WTC11 (cell line): ENCODE measurements at regions not wholly inside any gene's neighbourhood (a gene's known extent, or its start where the extent isn't known, plus 50 kb on each side); places are given as distances from the start of the nearest gene placed in this dataset.

Source experiments
- ATAC-seq: fragments of 200-7000 bp; cut with Tn5 transposase; 2 replicates; pipeline ENCODE4 v1.10.0; 2021; ENCODE audit warnings: mild to moderate bottlenecking, moderate library complexity
- CTCF ChIA-PET: fragments of 300-600 bp; sonication (Branson Sonifier 250); formaldehyde crosslinking; loops from one replicate; lab custom pipeline; 2021; ENCODE audit warnings: antibody characterized with exemption; lab: Charles Lee
- POLR2A ChIA-PET: fragments of 350-600 bp; sonication (Branson Sonifier 250); formaldehyde crosslinking; loops from one replicate; lab custom pipeline; 2021; ENCODE audit warnings: antibody characterized with exemption; lab: Charles Lee
- DNase-seq: peaks from one replicate; pipeline ENCODE4 v3.0.0; 2021; ENCODE audit warnings: low spot score
- H3K27ac Mint-ChIP-seq: 2 replicates; pipeline ENCODE4 v1.8.0; 2021; ENCODE audit warnings: mixed read lengths
- H3K27me3 Mint-ChIP-seq: 2 replicates; pipeline ENCODE4 v1.8.0; 2021; ENCODE audit warnings: low read depth, mild to moderate bottlenecking, moderate library complexity, mixed read lengths
- H3K36me3 Mint-ChIP-seq: 2 replicates; pipeline ENCODE4 v1.8.0; 2021; ENCODE audit warnings: mixed read lengths
- H3K4me1 Mint-ChIP-seq: 2 replicates; pipeline ENCODE4 v1.8.0; 2022; ENCODE audit warnings: mixed read lengths
- H3K4me3 Mint-ChIP-seq: 2 replicates; pipeline ENCODE4 v1.8.0; 2021; ENCODE audit warnings: mild to moderate bottlenecking, moderate library complexity, mixed read lengths
- H3K9me3 Mint-ChIP-seq: 2 replicates; pipeline ENCODE4 v1.8.0; 2021; ENCODE audit warnings: mixed read lengths
- ARID4B ChIP-seq: sonication (generic); formaldehyde crosslinking; IDR thresholded peaks from 2 replicates; pipeline ENCODE4 v1.8.0; 2023; ENCODE audit warnings: missing genetic modification reagents, mild to moderate bottlenecking, borderline replicate concordance
- ATF3 ChIP-seq: sonication (generic); formaldehyde crosslinking; conservative IDR thresholded peaks from 2 replicates; pipeline ENCODE4 v1.8.1; 2022; ENCODE audit warnings: mild to moderate bottlenecking, missing genetic modification reagents
- ELF4 ChIP-seq: sonication (generic); formaldehyde crosslinking; IDR thresholded peaks from 2 replicates; pipeline ENCODE4 v1.8.1; 2022; ENCODE audit warnings: low read depth, mild to moderate bottlenecking, moderate library complexity, missing genetic modification reagents
- ETV6 ChIP-seq: sonication (generic); formaldehyde crosslinking; IDR thresholded peaks from 2 replicates; pipeline ENCODE4 v1.8.1; 2022; ENCODE audit warnings: mild to moderate bottlenecking, missing genetic modification reagents
- FOXP1 ChIP-seq: sonication (generic); formaldehyde crosslinking; IDR thresholded peaks from 2 replicates; pipeline ENCODE4 v1.8.0; 2022; ENCODE audit warnings: missing genetic modification reagents, mild to moderate bottlenecking, moderate library complexity, borderline replicate concordance
- JUN ChIP-seq: sonication (generic); formaldehyde crosslinking; IDR thresholded peaks from 2 replicates; pipeline ENCODE4 v1.8.0; 2023; ENCODE audit warnings: mild to moderate bottlenecking, missing genetic modification reagents
- MLX ChIP-seq: sonication (generic); formaldehyde crosslinking; IDR thresholded peaks from 2 replicates; pipeline ENCODE4 v1.8.1; 2023; ENCODE audit warnings: mild to moderate bottlenecking, missing genetic modification reagents, moderate library complexity
- MXD4 ChIP-seq: fragments of 250-450 bp; sonication (Bioruptor Pico); IDR thresholded peaks from 2 replicates; pipeline ENCODE4 v1.8.0; 2021; ENCODE audit warnings: mild to moderate bottlenecking, moderate library complexity, borderline replicate concordance
- MYBL2 ChIP-seq: sonication (generic); formaldehyde crosslinking; IDR thresholded peaks from 2 replicates; pipeline ENCODE4 v1.8.1; 2023; ENCODE audit warnings: mild to moderate bottlenecking, moderate library complexity, missing genetic modification reagents
- NFYB ChIP-seq: sonication (generic); formaldehyde crosslinking; conservative IDR thresholded peaks from 2 replicates; pipeline ENCODE4 v1.8.0; 2022; ENCODE audit warnings: low read depth, missing genetic modification reagents
- RELA ChIP-seq: sonication (generic); formaldehyde crosslinking; IDR thresholded peaks from 2 replicates; pipeline ENCODE4 v1.8.1; 2022; ENCODE audit warnings: missing genetic modification reagents, mild to moderate bottlenecking, borderline replicate concordance
- SOX15 ChIP-seq: fragments of 250-450 bp; sonication (Bioruptor Pico); IDR thresholded peaks from 2 replicates; pipeline ENCODE4 v1.9.0; 2021; ENCODE audit warnings: mild to moderate bottlenecking
- TCF7 ChIP-seq: sonication (generic); formaldehyde crosslinking; IDR thresholded peaks from 2 replicates; pipeline ENCODE4 v1.8.0; 2022; ENCODE audit warnings: mild to moderate bottlenecking, low read depth, missing genetic modification reagents, moderate library complexity
- TEAD1 ChIP-seq: sonication (generic); formaldehyde crosslinking; IDR thresholded peaks from 2 replicates; pipeline ENCODE4 v1.8.0; 2022; ENCODE audit warnings: mild to moderate bottlenecking, missing genetic modification reagents
- TEAD4 ChIP-seq: sonication (generic); formaldehyde crosslinking; IDR thresholded peaks from 2 replicates; pipeline ENCODE4 v1.8.0; 2022; ENCODE audit warnings: mild to moderate bottlenecking, missing genetic modification reagents
- ZNF263 ChIP-seq: sonication (generic); formaldehyde crosslinking; IDR thresholded peaks from 2 replicates; pipeline ENCODE4 v1.8.1; 2022; ENCODE audit warnings: low read depth, mild to moderate bottlenecking, moderate library complexity, missing genetic modification reagents
- ZNF512 ChIP-seq: sonication (generic); formaldehyde crosslinking; IDR thresholded peaks from 2 replicates; pipeline ENCODE4 v1.8.1; 2022; ENCODE audit warnings: missing genetic modification reagents, borderline replicate concordance
- TF ChIP-seq, protein P1 (sequence below): sonication (generic); formaldehyde crosslinking; IDR thresholded peaks from 2 replicates; pipeline ENCODE4 v1.8.1; 2023; ENCODE audit warnings: mild to moderate bottlenecking, moderate library complexity, missing genetic modification reagents
- TF ChIP-seq, protein P2 (sequence below): sonication (generic); formaldehyde crosslinking; IDR thresholded peaks from 2 replicates; pipeline ENCODE4 v1.8.1; 2022; ENCODE audit warnings: mild to moderate bottlenecking, missing genetic modification reagents, moderate library complexity, borderline replicate concordance

GRCh38 chr2:126770466-126770865 is 114.5 kb downstream of the GYPC start:
- TF ChIP-seq TEAD4 (no peak), MLX (no peak), ZNF263 (CRISPR knock-in tag) (no peak), RELA (CRISPR knock-in tag) (no peak), TCF7 (CRISPR knock-in tag) (no peak), FOXP1 (no peak), SOX15 (no peak)
- H3K27me3 Mint-ChIP-seq, result peaks cover 16% of the 10 kb centered on the region

DNA sequence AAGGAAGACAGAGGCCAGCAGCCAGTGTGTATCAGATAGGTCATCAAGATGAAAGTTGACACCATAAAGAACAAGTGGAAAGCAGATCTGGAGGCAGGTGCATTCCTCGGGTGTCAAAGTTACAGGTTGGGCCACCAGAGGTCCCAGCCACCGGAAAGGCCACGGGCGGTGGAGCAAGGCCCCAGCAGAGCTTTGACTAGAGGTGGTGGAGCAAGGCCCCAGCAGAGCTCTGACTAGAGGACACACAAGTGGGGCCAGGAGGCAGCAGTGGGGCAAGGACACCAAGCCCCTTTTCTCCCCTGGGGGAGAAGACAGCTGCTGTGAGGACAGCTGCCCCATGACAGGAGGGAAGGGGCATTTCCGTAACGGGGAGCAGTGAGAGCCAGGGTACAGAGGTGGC is 115.1 kb downstream of the GYPC start:
- H3K27me3 Mint-ChIP-seq, result peaks cover 22% of the 10 kb centered on the region

More at GRCh38 chr2:126770466-126770865, 114.5 kb downstream of the GYPC start:
- no peak for ATAC-seq
- POLR2A ChIA-PET, result no interaction called here
- no peak overlapping the region for H3K4me3 Mint-ChIP-seq
- no peaks in the 10 kb centered on the region for H3K36me3 Mint-ChIP-seq
- no peak for DNase-seq
- H3K27ac Mint-ChIP-seq, result no peak overlapping the region
- CTCF ChIA-PET, result no interaction called here
- H3K9me3 Mint-ChIP-seq, result no peaks in the 10 kb centered on the region
- peaks cover 3% of the 10 kb centered on the region; the same call in 1 of the 2 replicates for H3K4me1 Mint-ChIP-seq

GRCh38 chr2:126771501-126772195 is 115.7 kb downstream of the GYPC start:
- Mint-ChIP-seq H3K36me3 (no peaks in the 10 kb centered on the region), H3K9me3 (no peaks in the 10 kb centered on the region), H3K27ac (no peak overlapping the region), H3K4me1 (peaks cover 5% of the 10 kb centered on the region; the same call in 1 of the 2 replicates), H3K27me3 (peaks cover 25% of the 10 kb centered on the region), H3K4me3 (no peak overlapping the region)
- CTCF ChIA-PET, result interaction anchor here (5.5 kb wide), 1 partner anchor 243 kb away, joined by 53 read pairs; no protein-coding TSS in a partner anchor
- ATAC-seq (peak; percentile 72), DNase-seq (peak; percentile 61)
- POLR2A ChIA-PET, result no interaction called here
- no peak for TF ChIP-seq TEAD1 (CRISPR knock-in tag)
- TF ChIP-seq ATF3 (CRISPR knock-in tag), result no peak
- TF ChIP-seq JUN (CRISPR knock-in tag), result no peak
- TF ChIP-seq NFYB, result no peak

More for the DNA sequence above, 115.1 kb downstream of the GYPC start:
- H3K9me3 Mint-ChIP-seq, result no peaks in the 10 kb centered on the region
- peaks cover 4% of the 10 kb centered on the region; the same call in 1 of the 2 replicates for H3K4me1 Mint-ChIP-seq
- no peak overlapping the region for H3K27ac Mint-ChIP-seq
- no peak for TF ChIP-seq NFYB
- TF ChIP-seq, protein P1, sequence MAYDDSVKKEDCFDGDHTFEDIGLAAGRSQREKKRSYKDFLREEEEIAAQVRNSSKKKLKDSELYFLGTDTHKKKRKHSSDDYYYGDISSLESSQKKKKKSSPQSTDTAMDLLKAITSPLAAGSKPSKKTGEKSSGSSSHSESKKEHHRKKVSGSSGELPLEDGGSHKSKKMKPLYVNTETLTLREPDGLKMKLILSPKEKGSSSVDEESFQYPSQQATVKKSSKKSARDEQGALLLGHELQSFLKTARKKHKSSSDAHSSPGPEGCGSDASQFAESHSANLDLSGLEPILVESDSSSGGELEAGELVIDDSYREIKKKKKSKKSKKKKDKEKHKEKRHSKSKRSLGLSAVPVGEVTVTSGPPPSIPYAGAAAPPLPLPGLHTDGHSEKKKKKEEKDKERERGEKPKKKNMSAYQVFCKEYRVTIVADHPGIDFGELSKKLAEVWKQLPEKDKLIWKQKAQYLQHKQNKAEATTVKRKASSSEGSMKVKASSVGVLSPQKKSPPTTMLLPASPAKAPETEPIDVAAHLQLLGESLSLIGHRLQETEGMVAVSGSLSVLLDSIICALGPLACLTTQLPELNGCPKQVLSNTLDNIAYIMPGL (CRISPR knock-in tag), result no peak
- TF ChIP-seq ETV6, result no peak
- no peak for TF ChIP-seq ELF4 (CRISPR knock-in tag)
- CTCF ChIA-PET, result no interaction called here
- DNase-seq (no peak), ATAC-seq (no peak)
- no peak overlapping the region for H3K4me3 Mint-ChIP-seq
- H3K36me3 Mint-ChIP-seq, result no peaks in the 10 kb centered on the region
- POLR2A ChIA-PET, result no interaction called here

DNA sequence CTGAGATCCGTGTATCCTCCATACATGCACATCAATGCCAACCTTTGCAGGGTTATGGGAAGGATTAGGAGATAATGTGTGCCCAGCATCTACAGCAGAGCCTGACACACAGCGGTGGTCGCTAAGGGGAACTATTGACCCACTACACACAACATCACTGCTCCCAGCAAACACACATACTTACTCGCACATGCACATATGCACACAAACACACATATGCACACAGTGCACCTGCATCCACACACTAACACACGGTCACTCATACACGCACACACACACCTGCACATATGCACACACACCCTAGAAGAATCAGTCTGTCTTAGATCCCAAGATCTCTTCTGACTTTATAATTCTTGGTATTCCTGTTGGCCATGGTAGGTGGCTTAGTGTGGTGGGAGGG is 118.3 kb downstream of the GYPC start:
- peaks cover 25% of the 10 kb centered on the region for H3K27me3 Mint-ChIP-seq
- POLR2A ChIA-PET, result no interaction called here
- H3K27ac Mint-ChIP-seq, result no peak overlapping the region
- no peaks in the 10 kb centered on the region for H3K9me3 Mint-ChIP-seq
- H3K4me1 Mint-ChIP-seq, result peaks cover 14% of the 10 kb centered on the region; the same call in 1 of the 2 replicates
- H3K4me3 Mint-ChIP-seq, result no peak overlapping the region
- ATAC-seq, result no peak
- no peak for DNase-seq
- no peaks in the 10 kb centered on the region for H3K36me3 Mint-ChIP-seq
- CTCF ChIA-PET, result interaction anchor here (1.5 to 5.5 kb wide), 2 partner anchors 198 to 246 kb away, joined by 4 to 53 read pairs; no protein-coding TSS in a partner anchor
- no peak for TF ChIP-seq ARID4B (CRISPR knock-in tag)
- TF ChIP-seq ZNF512 (CRISPR knock-in tag), result no peak
- no peak for TF ChIP-seq MXD4 (CRISPR knock-in tag)
- TF ChIP-seq MYBL2 (CRISPR knock-in tag), result no peak
- no peak for TF ChIP-seq ETV6
- TF ChIP-seq, protein P2, sequence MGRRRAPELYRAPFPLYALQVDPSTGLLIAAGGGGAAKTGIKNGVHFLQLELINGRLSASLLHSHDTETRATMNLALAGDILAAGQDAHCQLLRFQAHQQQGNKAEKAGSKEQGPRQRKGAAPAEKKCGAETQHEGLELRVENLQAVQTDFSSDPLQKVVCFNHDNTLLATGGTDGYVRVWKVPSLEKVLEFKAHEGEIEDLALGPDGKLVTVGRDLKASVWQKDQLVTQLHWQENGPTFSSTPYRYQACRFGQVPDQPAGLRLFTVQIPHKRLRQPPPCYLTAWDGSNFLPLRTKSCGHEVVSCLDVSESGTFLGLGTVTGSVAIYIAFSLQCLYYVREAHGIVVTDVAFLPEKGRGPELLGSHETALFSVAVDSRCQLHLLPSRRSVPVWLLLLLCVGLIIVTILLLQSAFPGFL, result no peak
- no peak for TF ChIP-seq RELA (CRISPR knock-in tag)
